Activated CD4-positive, alpha-beta T cell treated with anti-CD3 and anti-CD28 coated beads, Interleukin-2, amount 10 ng/mL, durations not matched to agents 24 days and 14 days (primary cell): ENCODE measurements at regions not wholly inside any gene's neighbourhood (a gene's known extent, or its start where the extent isn't known, plus 50 kb on each side); places are given as distances from the start of the nearest gene placed in this dataset.
"Not testable (repeated sequence)": the region's sequence is repeated elsewhere in the genome, so short reads cannot be mapped to it uniquely, and the experiment has no call there.

Experiments
- DNase-seq: peaks from one replicate; pipeline ENCODE4 v3.0.0; 2022
- H3K27ac Mint-ChIP-seq: one replicate; pipeline ENCODE4 v1.8.0; 2022; ENCODE audit warnings: mild to moderate bottlenecking, mixed read lengths
- H3K27me3 Mint-ChIP-seq: one replicate; pipeline ENCODE4 v1.8.0; 2022; ENCODE audit warnings: mixed read lengths
- H3K36me3 Mint-ChIP-seq: one replicate; pipeline ENCODE4 v1.8.0; 2022; ENCODE audit warnings: low read depth, mild to moderate bottlenecking, mixed read lengths
- H3K4me1 Mint-ChIP-seq: one replicate; pipeline ENCODE4 v1.8.0; 2021; ENCODE audit warnings: mixed read lengths
- H3K4me3 Mint-ChIP-seq: one replicate; pipeline ENCODE4 v1.8.0; 2022; ENCODE audit warnings: mild to moderate bottlenecking, moderate library complexity, mixed read lengths
- H3K9me3 Mint-ChIP-seq: one replicate; pipeline ENCODE4 v1.8.0; 2021; ENCODE audit warnings: mixed read lengths
- intact Hi-C: fragments of 100-400 bp; cut with micrococcal nuclease; formaldehyde crosslinking; loops from one replicate; pipeline ENCODE4 v1.15.1; 2023

GRCh38 chr14:39505812-39506211 is 73.6 kb upstream of the FBXO33 start:
- H3K36me3 Mint-ChIP-seq = no peaks in the 10 kb centered on the region
- DNase-seq = no peak
- H3K9me3 Mint-ChIP-seq = peaks cover 15% of the 10 kb centered on the region
- intact Hi-C loops = no loop called here
- H3K4me1 Mint-ChIP-seq = no peaks in the 10 kb centered on the region
- no peak overlapping the region for H3K4me3 Mint-ChIP-seq
- no peaks in the 10 kb centered on the region for H3K27me3 Mint-ChIP-seq
- H3K27ac Mint-ChIP-seq = no peak overlapping the region

- no peaks in the 10 kb centered on the region for H3K27me3 Mint-ChIP-seq
- H3K36me3 Mint-ChIP-seq = no peaks in the 10 kb centered on the region
- no peaks in the 10 kb centered on the region for H3K4me1 Mint-ChIP-seq
- intact Hi-C loops = no loop called here
- no peak overlapping the region for H3K4me3 Mint-ChIP-seq
- DNase-seq = no peak
- H3K27ac Mint-ChIP-seq = no peak overlapping the region
- H3K9me3 Mint-ChIP-seq = peaks cover 16% of the 10 kb centered on the region
These were observed 68.0 kb upstream of the FBXO33 start for GRCh38 chr14:39500253-39500652.

GRCh38 chr14:39499514-39499913 is 67.3 kb upstream of the FBXO33 start:
- H3K36me3 Mint-ChIP-seq = no peaks in the 10 kb centered on the region
- H3K27ac Mint-ChIP-seq = no peak overlapping the region
- peaks cover 16% of the 10 kb centered on the region for H3K9me3 Mint-ChIP-seq
- no peaks in the 10 kb centered on the region for H3K27me3 Mint-ChIP-seq
- intact Hi-C loops = no loop called here
- DNase-seq = no peak
- H3K4me3 Mint-ChIP-seq = no peak overlapping the region
- H3K4me1 Mint-ChIP-seq = no peaks in the 10 kb centered on the region

- H3K4me3 Mint-ChIP-seq, DNase-seq, H3K4me1 Mint-ChIP-seq, H3K27ac Mint-ChIP-seq, H3K36me3 Mint-ChIP-seq, H3K27me3 Mint-ChIP-seq, intact Hi-C loops: not testable (repeated sequence)
- H3K9me3 Mint-ChIP-seq = peaks cover 16% of the 10 kb centered on the region
These were observed 65.4 kb upstream of the FBXO33 start for GRCh38 chr14:39497677-39498076.

- Mint-ChIP-seq H3K4me1 (peaks cover 2% of the 10 kb centered on the region), H3K9me3 (peaks cover 9% of the 10 kb centered on the region), H3K36me3 (no peaks in the 10 kb centered on the region), H3K4me3 (no peak overlapping the region), H3K27ac (no peak overlapping the region), H3K27me3 (peaks cover 2% of the 10 kb centered on the region)
- no peak for DNase-seq
- intact Hi-C loops = no loop called here
These were observed 60.0 kb upstream of the FBXO33 start for GRCh38 chr14:39492267-39492666.

DNA sequence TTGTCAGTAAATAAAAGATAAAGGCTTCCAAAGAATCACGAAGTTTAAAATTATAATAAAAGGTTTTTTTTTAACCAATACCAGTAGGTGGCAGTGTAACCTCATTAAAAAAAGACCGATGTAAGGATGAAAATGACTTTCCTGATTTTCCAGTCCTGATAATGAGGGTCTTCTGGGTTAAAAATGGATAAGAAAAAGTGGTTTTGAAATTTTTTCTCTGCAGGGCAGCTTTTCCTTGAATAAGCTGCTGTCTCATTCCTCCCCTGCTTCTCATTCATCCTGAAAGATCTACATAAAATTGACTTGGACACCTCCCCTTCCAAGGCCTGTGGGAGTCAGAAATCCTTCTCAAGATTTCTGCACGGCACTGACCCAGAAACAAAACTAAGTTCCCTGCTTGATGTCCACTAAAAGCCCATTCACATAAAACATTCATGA is 58.9 kb upstream of the FBXO33 start:
- no peak for DNase-seq
- H3K4me1 Mint-ChIP-seq = peaks cover 2% of the 10 kb centered on the region
- no peaks in the 10 kb centered on the region for H3K36me3 Mint-ChIP-seq
- H3K27ac Mint-ChIP-seq = no peak overlapping the region
- peaks cover 2% of the 10 kb centered on the region for H3K27me3 Mint-ChIP-seq
- H3K4me3 Mint-ChIP-seq = no peak overlapping the region
- intact Hi-C loops = no loop called here
- peaks cover 7% of the 10 kb centered on the region for H3K9me3 Mint-ChIP-seq

GRCh38 chr14:39488600-39488999 is 56.4 kb upstream of the FBXO33 start:
- no peaks in the 10 kb centered on the region for H3K36me3 Mint-ChIP-seq

DNA sequence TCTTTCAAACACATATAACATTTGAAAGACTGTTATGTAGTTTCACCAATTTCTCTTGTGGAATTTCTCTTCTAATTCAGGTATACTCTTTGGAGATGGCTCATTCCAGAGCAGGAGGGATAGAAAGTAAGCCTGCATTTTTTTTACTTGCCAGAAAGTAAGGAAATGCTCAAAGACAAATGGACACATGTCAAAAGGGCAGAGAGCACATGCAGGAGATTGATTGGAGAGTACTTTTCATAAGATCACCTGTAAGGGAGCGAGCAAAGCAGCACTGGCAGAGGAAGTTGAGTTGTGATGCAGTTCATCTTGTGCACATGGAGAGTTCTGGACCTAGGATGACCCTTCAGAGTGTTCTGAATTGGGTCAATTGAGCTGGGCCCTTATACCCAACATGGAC is 51.4 kb upstream of the FBXO33 start:
- Mint-ChIP-seq H3K9me3 (peaks cover 8% of the 10 kb centered on the region), H3K27me3 (no peaks in the 10 kb centered on the region), H3K27ac (no peak overlapping the region), H3K4me1 (no peaks in the 10 kb centered on the region), H3K36me3 (no peaks in the 10 kb centered on the region), H3K4me3 (no peak overlapping the region)
- no peak for DNase-seq
- intact Hi-C loops = no loop called here

More at GRCh38 chr14:39488600-39488999, 56.4 kb upstream of the FBXO33 start:
- peaks cover 2% of the 10 kb centered on the region for H3K4me1 Mint-ChIP-seq
- no peaks in the 10 kb centered on the region for H3K9me3 Mint-ChIP-seq
- intact Hi-C loops = no loop called here
- no peak overlapping the region for H3K4me3 Mint-ChIP-seq
- no peak overlapping the region for H3K27ac Mint-ChIP-seq
- no peak for DNase-seq
- peaks cover 2% of the 10 kb centered on the region for H3K27me3 Mint-ChIP-seq
